ENCODE measurements at regions not wholly inside any gene's neighbourhood (a gene's known extent, or its start where the extent isn't known, plus 50 kb on each side); places are given as distances from the start of the nearest gene placed in this dataset.
"Not testable (repeated sequence)": the region's sequence is repeated elsewhere in the genome, so short reads cannot be mapped to it uniquely, and the experiment has no call there.

DNA sequence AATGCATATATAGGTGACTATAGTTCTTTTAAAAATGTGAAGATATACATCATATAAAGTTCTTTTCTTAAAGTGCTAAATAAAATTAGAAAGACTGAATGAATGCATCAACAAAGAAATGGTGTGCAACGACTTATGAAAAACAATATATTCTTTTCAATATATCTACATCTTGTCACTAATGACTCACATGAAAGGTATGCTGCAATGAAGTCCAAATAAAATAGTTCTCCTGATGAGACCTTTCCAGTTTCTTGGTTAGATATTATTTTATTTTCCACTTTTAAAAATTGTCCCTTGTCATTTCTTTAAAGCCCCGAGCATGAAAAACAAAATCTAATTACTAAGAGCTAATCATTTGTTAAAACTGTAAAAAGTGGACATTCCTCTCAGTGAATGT is 462.1 kb downstream of the PCDH11X start:
- Mint-ChIP-seq H3K36me3 (ENCODE audit: low read depth, unreplicated experiment) (no peaks in the 10 kb centered on the region), H3K27ac (ENCODE audit: unreplicated experiment) (no peak overlapping the region), H3K4me3 (ENCODE audit: unreplicated experiment) (no peak overlapping the region), H3K27me3 (ENCODE audit: unreplicated experiment) (no peaks in the 10 kb centered on the region), H3K4me1 (ENCODE audit: unreplicated experiment) (no peaks in the 10 kb centered on the region), H3K9me3 (ENCODE audit: unreplicated experiment) (no peaks in the 10 kb centered on the region)
- no peak for DNase-seq (ENCODE audit: low spot score)
- TF ChIP-seq, protein P1, sequence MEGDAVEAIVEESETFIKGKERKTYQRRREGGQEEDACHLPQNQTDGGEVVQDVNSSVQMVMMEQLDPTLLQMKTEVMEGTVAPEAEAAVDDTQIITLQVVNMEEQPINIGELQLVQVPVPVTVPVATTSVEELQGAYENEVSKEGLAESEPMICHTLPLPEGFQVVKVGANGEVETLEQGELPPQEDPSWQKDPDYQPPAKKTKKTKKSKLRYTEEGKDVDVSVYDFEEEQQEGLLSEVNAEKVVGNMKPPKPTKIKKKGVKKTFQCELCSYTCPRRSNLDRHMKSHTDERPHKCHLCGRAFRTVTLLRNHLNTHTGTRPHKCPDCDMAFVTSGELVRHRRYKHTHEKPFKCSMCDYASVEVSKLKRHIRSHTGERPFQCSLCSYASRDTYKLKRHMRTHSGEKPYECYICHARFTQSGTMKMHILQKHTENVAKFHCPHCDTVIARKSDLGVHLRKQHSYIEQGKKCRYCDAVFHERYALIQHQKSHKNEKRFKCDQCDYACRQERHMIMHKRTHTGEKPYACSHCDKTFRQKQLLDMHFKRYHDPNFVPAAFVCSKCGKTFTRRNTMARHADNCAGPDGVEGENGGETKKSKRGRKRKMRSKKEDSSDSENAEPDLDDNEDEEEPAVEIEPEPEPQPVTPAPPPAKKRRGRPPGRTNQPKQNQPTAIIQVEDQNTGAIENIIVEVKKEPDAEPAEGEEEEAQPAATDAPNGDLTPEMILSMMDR (IDR thresholded peaks at IDR 0.05; ENCODE audit: unreplicated experiment): no peak

DNA sequence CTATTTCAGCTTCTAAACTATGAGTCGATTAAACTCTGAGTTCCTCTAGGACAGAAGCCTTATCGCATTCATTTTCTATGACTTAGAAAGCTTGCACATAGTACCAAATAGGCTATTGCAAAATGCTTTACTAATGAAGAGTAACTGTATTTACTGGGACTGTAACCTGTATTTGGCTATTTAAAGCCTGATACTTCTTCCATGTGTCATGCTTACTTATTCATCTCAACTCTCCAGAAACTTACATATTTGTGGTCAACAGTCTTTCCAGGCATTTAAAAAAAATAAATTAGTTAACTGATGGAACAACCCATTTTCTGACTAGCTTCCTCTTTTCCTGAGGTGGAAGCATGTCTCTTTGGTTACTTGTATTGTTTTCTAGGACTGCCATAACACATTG is 467.9 kb downstream of the PCDH11X start:
- H3K9me3 Mint-ChIP-seq (ENCODE audit: unreplicated experiment): no peaks in the 10 kb centered on the region
- H3K4me1 Mint-ChIP-seq (ENCODE audit: unreplicated experiment): no peaks in the 10 kb centered on the region
- H3K27me3 Mint-ChIP-seq (ENCODE audit: unreplicated experiment): no peaks in the 10 kb centered on the region
- no peak for DNase-seq (ENCODE audit: low spot score)
- TF ChIP-seq, protein P1 (IDR thresholded peaks at IDR 0.05; ENCODE audit: unreplicated experiment): no peak
- no peak overlapping the region for H3K4me3 Mint-ChIP-seq (ENCODE audit: unreplicated experiment)
- H3K36me3 Mint-ChIP-seq (ENCODE audit: low read depth, unreplicated experiment): no peaks in the 10 kb centered on the region
- no peak overlapping the region for H3K27ac Mint-ChIP-seq (ENCODE audit: unreplicated experiment)

- H3K36me3 Mint-ChIP-seq (ENCODE audit: low read depth, unreplicated experiment): no peaks in the 10 kb centered on the region
- TF ChIP-seq, protein P1 (IDR thresholded peaks at IDR 0.05; ENCODE audit: unreplicated experiment): no peak
- no peak overlapping the region for H3K4me3 Mint-ChIP-seq (ENCODE audit: unreplicated experiment)
- no peaks in the 10 kb centered on the region for H3K4me1 Mint-ChIP-seq (ENCODE audit: unreplicated experiment)
- H3K27ac Mint-ChIP-seq (ENCODE audit: unreplicated experiment): no peak overlapping the region
- H3K27me3 Mint-ChIP-seq (ENCODE audit: unreplicated experiment): no peaks in the 10 kb centered on the region
- no peak for DNase-seq (ENCODE audit: low spot score)
- H3K9me3 Mint-ChIP-seq (ENCODE audit: unreplicated experiment): no peaks in the 10 kb centered on the region
Observed at GRCh38 chrX:92249125-92249524, 469.9 kb downstream of the PCDH11X start.

DNA sequence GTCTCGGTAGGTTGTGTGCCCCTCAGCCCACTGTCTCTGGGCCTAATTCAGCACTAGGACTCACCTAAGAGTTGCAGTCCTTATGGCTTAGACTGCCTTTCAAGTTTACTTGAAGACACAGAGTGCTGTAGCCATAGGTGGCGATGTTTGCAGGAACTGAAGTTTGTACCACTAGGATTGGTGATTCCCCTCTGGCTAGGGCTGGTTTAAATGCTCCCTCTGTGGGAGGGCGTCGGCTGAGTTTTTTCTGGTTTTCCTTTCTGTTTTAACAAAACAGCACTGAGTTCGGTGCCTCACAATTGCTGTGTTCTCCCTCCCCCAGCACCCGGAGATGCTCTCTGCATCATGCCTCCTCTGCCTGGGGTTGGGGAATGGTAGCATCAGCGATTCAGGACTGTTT is 480.9 kb downstream of the PCDH11X start:
- DNase-seq (ENCODE audit: low spot score): no peak
- Mint-ChIP-seq H3K36me3 (ENCODE audit: low read depth, unreplicated experiment) (peaks cover 6% of the 10 kb centered on the region), H3K27me3 (ENCODE audit: unreplicated experiment) (peaks cover 2% of the 10 kb centered on the region), H3K27ac (ENCODE audit: unreplicated experiment) (no peak overlapping the region), H3K4me1 (ENCODE audit: unreplicated experiment) (no peaks in the 10 kb centered on the region), H3K4me3 (ENCODE audit: unreplicated experiment) (no peak overlapping the region), H3K9me3 (ENCODE audit: unreplicated experiment) (peaks cover 7% of the 10 kb centered on the region)
- TF ChIP-seq, protein P1 (IDR thresholded peaks at IDR 0.05; ENCODE audit: unreplicated experiment): no peak

- H3K9me3 Mint-ChIP-seq (ENCODE audit: unreplicated experiment): no peaks in the 10 kb centered on the region
- H3K4me3 Mint-ChIP-seq (ENCODE audit: unreplicated experiment): no peak overlapping the region
- DNase-seq (ENCODE audit: low spot score): no peak
- H3K27ac Mint-ChIP-seq (ENCODE audit: unreplicated experiment): no peak overlapping the region
- no peaks in the 10 kb centered on the region for H3K36me3 Mint-ChIP-seq (ENCODE audit: low read depth, unreplicated experiment)
- H3K4me1 Mint-ChIP-seq (ENCODE audit: unreplicated experiment): no peaks in the 10 kb centered on the region
- H3K27me3 Mint-ChIP-seq (ENCODE audit: unreplicated experiment): no peaks in the 10 kb centered on the region
- TF ChIP-seq, protein P1 (IDR thresholded peaks at IDR 0.05; ENCODE audit: unreplicated experiment): no peak
Observed at GRCh38 chrX:92270936-92271855, 492.0 kb downstream of the PCDH11X start.

DNA sequence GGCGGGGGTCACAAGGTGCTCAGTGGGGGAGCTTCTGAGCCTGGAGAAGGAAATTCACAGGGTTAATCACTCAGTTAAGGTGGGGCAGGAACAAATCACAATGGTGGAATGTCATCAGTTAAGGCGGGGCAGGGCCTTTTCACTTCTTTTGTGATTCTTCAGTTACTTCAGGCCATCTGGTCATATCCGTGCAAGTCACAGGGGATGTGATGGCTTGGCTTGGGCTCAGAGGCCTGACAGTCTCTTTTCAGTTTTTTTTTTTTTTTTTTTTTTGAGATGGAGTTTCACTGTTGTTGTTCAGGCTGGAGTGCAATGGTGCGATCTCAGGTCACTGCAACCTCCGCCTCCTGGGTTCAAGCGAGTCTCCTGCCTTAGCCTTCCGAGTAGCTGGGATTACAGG is 499.4 kb downstream of the PCDH11X start:
- not testable (repeated sequence) for H3K27me3 Mint-ChIP-seq (ENCODE audit: unreplicated experiment); H3K9me3 Mint-ChIP-seq (ENCODE audit: unreplicated experiment); H3K4me1 Mint-ChIP-seq (ENCODE audit: unreplicated experiment); H3K27ac Mint-ChIP-seq (ENCODE audit: unreplicated experiment); H3K36me3 Mint-ChIP-seq (ENCODE audit: low read depth, unreplicated experiment); H3K4me3 Mint-ChIP-seq (ENCODE audit: unreplicated experiment); DNase-seq (ENCODE audit: low spot score)

DNA sequence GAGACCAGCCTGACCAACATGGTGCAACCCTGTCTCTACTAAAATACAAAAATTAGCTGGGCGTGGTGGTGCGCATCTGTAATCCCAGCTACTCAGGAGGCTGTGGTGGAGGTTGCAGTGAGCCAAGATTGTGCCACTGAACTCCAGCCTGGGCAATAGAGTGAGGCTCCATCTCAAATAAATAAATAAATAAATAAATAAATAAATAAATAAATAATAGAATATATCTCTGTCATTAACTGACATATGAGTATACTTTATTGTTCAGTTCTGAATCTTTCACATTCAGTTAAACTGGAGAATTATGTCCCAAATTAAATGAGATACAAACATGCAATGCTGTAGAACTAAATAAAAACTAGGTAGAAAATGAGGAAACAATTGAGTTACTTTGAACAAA is 501.2 kb downstream of the PCDH11X start:
- H3K27ac Mint-ChIP-seq (ENCODE audit: unreplicated experiment); H3K4me3 Mint-ChIP-seq (ENCODE audit: unreplicated experiment); H3K27me3 Mint-ChIP-seq (ENCODE audit: unreplicated experiment); H3K9me3 Mint-ChIP-seq (ENCODE audit: unreplicated experiment); H3K36me3 Mint-ChIP-seq (ENCODE audit: low read depth, unreplicated experiment); DNase-seq (ENCODE audit: low spot score); H3K4me1 Mint-ChIP-seq (ENCODE audit: unreplicated experiment): not testable (repeated sequence)
